Ectodermal cell (in vitro differentiated cells): ENCODE measurements at regions not wholly inside any gene's neighbourhood (a gene's known extent, or its start where the extent isn't known, plus 50 kb on each side); places are given as distances from the start of the nearest gene placed in this dataset.
"Not testable (repeated sequence)": the region's sequence is repeated elsewhere in the genome, so short reads cannot be mapped to it uniquely, and the experiment has no call there.

Experiments used
- H3K27ac ChIP-seq: 2 replicates; pipeline ENCODE4 v1.7.0; 2013; ENCODE audit warnings: mild to moderate bottlenecking, low read depth, low read length; ENCODE audit not compliant: insufficient read depth, poor library complexity, severe bottlenecking
- H3K27me3 ChIP-seq: 2 replicates; pipeline ENCODE4 v1.7.0; 2013; ENCODE audit warnings: mild to moderate bottlenecking, low read length; ENCODE audit not compliant: insufficient read depth, control insufficient read depth, poor library complexity, severe bottlenecking
- H3K36me3 ChIP-seq: one replicate; pipeline ENCODE4 v1.7.0; 2013; ENCODE audit warnings: low read length; ENCODE audit not compliant: control insufficient read depth, insufficient read depth
- H3K4me1 ChIP-seq: one replicate; pipeline ENCODE4 v1.7.0; 2013; ENCODE audit warnings: low read length; ENCODE audit not compliant: control insufficient read depth, insufficient read depth
- H3K4me3 ChIP-seq: 2 replicates; pipeline ENCODE4 v1.7.0; 2013; ENCODE audit warnings: low read depth, low read length, control low read depth; ENCODE audit not compliant: insufficient read depth
- H3K9me3 ChIP-seq: 2 replicates; pipeline ENCODE4 v1.7.0; 2013; ENCODE audit warnings: mild to moderate bottlenecking, low read length, moderate library complexity; ENCODE audit not compliant: control insufficient read depth
- WGBS, 2 experiments: methylation state at CpG; one replicate each; pipeline ENCODE4 v1.1.7; 2013; ENCODE audit warnings: missing lambda C conversion rate in 2 of 2; 5-methylcytosine and 5-hydroxymethylcytosine counted together

DNA sequence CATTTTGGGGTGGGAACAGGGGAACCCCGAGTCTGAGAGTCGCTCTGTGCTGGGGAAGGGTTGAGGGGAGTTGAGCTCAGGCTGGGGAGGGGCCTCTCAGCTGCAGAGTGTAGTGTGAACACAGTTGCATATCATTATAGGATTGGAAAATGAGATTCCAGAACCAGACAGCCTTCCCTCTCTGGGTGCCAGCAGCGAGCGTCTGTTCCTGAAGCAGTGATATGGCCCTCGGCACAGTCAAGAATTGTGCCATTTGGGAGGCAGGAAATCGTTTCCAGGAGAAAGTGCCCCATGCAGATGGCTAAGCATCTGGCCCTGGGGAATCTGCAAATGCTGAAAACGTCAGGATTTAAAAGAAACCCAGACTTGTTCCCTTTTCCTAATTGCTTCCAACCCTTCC is 70.4 kb upstream of the SFSWAP start:
- Histone ChIP-seq H3K27ac (no peak overlapping the region), H3K36me3 (no peaks in the 10 kb centered on the region), H3K9me3 (no peaks in the 10 kb centered on the region), H3K4me3 (no peak overlapping the region), H3K27me3 (no peaks in the 10 kb centered on the region), H3K4me1 (peaks cover 7% of the 10 kb centered on the region)
- WGBS, 2 experiments: 82 to 85% methylated on average over 7 of the region's 7 CpGs

DNA sequence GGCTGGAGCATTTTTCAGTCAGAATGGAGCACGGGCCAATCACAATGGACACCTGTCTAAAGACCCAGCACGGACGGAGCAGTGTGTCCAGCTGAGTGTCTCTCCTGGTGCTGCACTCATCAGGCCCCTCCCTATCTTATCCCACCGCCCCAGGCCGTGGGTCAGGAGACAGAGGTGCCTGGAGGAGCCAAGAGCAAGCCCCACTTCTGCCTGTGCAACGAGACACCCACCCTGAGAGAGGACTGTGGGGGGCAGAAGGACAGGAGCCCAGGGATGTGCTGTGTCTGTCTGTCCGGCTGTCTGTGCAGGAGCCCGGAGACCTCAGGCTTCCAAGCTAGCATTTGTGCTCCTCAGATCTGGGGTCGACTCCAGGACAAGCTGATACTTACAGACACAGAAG is 69.6 kb upstream of the SFSWAP start:
- Histone ChIP-seq H3K27me3 (no peaks in the 10 kb centered on the region), H3K36me3 (no peaks in the 10 kb centered on the region), H3K9me3 (no peaks in the 10 kb centered on the region), H3K27ac (no peak overlapping the region), H3K4me1 (peaks cover 7% of the 10 kb centered on the region), H3K4me3 (no peak overlapping the region)
- WGBS, 2 experiments: 89 to 90% methylated on average over 9 of the region's 9 CpGs

DNA sequence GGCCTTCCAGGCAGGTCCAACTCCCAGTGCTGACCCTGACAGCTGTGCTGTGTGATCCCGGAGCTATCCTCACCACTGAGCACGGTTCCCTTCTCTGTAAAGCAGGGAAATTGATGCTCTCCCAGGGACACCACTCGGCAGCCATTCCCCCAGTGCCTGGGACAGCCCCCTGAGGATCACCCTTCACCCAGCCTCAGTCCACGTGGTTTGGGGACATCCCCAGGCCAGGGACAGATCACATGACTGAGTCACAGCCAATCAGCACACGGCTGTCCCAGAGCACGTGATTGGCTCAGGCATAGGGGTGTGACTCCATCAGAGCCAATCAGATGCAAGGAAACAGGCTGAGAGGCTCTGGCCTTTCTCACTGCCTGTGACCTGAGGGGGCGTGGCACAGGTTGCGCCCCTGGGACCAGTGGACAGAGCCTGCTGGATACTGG is 68.8 kb upstream of the SFSWAP start:
- no peak overlapping the region for H3K4me3 ChIP-seq
- H3K27ac ChIP-seq: no peak overlapping the region
- no peaks in the 10 kb centered on the region for H3K9me3 ChIP-seq
- 85 to 88% methylated on average over 8 of the region's 8 CpGs for WGBS, 2 experiments
- peaks cover 7% of the 10 kb centered on the region for H3K4me1 ChIP-seq
- H3K36me3 ChIP-seq: no peaks in the 10 kb centered on the region
- no peaks in the 10 kb centered on the region for H3K27me3 ChIP-seq

GRCh38 chr12:131642771-131643170 is 68.1 kb upstream of the SFSWAP start:
- Histone ChIP-seq H3K9me3 (no peaks in the 10 kb centered on the region), H3K4me3 (no peak overlapping the region), H3K4me1 (peaks cover 7% of the 10 kb centered on the region), H3K27me3 (no peaks in the 10 kb centered on the region), H3K27ac (no peak overlapping the region), H3K36me3 (no peaks in the 10 kb centered on the region)
- WGBS, 2 experiments: 94% methylated on average over 17 of the region's 17 CpGs

GRCh38 chr12:131643631-131644452 is 67.0 kb upstream of the SFSWAP start:
- H3K9me3 ChIP-seq: no peaks in the 10 kb centered on the region
- H3K27ac ChIP-seq: no peak overlapping the region
- no peak overlapping the region for H3K4me3 ChIP-seq
- WGBS, 2 experiments: 53 to 58% methylated on average over 7 of the region's 7 CpGs
- no peaks in the 10 kb centered on the region for H3K27me3 ChIP-seq
- no peaks in the 10 kb centered on the region for H3K36me3 ChIP-seq
- H3K4me1 ChIP-seq: peaks cover 7% of the 10 kb centered on the region

DNA sequence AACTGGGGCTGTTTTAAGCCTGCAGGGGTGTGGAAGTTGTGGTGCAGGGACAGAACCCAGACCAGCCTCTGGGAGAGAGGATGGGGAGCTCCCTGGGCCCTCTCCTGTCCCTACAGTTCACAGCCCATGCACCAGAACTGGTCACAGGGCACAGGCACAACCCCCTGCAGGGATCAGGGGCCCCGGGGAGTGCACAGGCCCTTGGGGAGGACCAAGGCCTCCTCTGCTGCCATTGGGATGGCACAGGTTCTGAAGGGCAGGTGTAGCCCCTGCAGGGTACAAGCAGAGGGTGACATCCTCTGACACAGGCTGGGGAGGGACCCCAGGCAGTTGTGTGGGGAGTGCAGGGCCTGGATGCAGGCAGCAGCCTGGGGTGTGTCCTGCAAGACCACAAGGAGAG is 66.4 kb upstream of the SFSWAP start:
- Histone ChIP-seq H3K9me3 (no peaks in the 10 kb centered on the region), H3K27ac (no peak overlapping the region), H3K27me3 (no peaks in the 10 kb centered on the region), H3K4me3 (no peak overlapping the region), H3K4me1 (peaks cover 7% of the 10 kb centered on the region), H3K36me3 (no peaks in the 10 kb centered on the region)
- WGBS, 2 experiments: 88 to 90% methylated on average over 1 of the region's 1 CpG

GRCh38 chr12:131644917-131645316 is 66.0 kb upstream of the SFSWAP start:
- H3K4me3 ChIP-seq, H3K4me1 ChIP-seq, H3K27me3 ChIP-seq, H3K9me3 ChIP-seq, H3K27ac ChIP-seq, H3K36me3 ChIP-seq: not testable (repeated sequence)
- WGBS, 2 experiments: 81 to 85% methylated on average over 9 of the region's 9 CpGs

GRCh38 chr12:131645557-131645956 is 65.3 kb upstream of the SFSWAP start:
- not testable (repeated sequence) for H3K4me1 ChIP-seq, H3K9me3 ChIP-seq, H3K36me3 ChIP-seq, H3K27ac ChIP-seq, H3K27me3 ChIP-seq, H3K4me3 ChIP-seq
- 56 to 61% methylated on average over 10 of the region's 13 CpGs for WGBS, 2 experiments

DNA sequence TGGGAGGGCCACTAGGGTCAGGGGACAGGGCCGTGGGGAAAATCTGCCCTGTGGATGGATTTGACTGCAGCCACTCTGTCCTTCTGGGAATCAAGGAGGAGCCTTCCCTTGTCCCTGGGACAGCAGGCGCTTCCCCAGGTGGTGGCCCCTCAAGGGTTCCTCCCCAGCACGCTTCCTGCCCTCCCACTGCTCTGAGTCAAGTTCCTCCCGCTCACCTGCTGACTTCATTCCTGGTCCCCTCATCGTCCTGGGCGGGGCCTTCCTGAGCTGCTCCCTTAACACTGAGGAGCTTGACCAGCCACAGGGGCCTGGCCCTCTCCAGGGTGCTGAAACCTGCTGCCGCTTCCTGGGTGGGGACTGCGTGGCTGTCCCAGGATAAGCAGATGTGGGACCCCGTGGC is 64.4 kb upstream of the SFSWAP start:
- not testable (repeated sequence) for H3K4me3 ChIP-seq, H3K27me3 ChIP-seq, H3K27ac ChIP-seq, H3K9me3 ChIP-seq, H3K4me1 ChIP-seq, H3K36me3 ChIP-seq
- 20 to 22% methylated on average over 5 to 6 of the region's 9 CpGs for WGBS, 2 experiments

DNA sequence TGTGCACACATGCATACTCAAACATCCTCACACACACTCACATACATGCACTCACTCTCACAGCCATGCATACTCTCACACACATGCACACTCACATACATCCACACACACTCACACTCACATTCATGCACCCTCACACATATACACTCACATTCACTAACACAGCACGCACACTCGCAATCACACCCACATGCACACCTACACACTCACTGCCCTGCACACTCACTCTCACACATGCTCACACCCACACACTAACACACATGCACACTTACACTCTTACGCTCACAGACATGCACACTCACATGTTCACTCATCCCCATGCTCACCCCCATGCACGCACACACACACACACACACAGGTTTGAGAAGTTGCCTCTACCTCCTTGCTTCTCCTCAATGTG is 63.2 kb upstream of the SFSWAP start:
- no peaks in the 10 kb centered on the region for H3K9me3 ChIP-seq
- H3K4me3 ChIP-seq: no peak overlapping the region
- no peaks in the 10 kb centered on the region for H3K36me3 ChIP-seq
- H3K4me1 ChIP-seq: peaks cover 7% of the 10 kb centered on the region
- WGBS, 2 experiments: 89 to 91% methylated on average over 4 of the region's 4 CpGs
- H3K27me3 ChIP-seq: no peaks in the 10 kb centered on the region
- no peak overlapping the region for H3K27ac ChIP-seq
